HFFc6 (cell line): ENCODE measurements at regions not wholly inside any gene's neighbourhood (a gene's known extent, or its start where the extent isn't known, plus 50 kb on each side); places are given as distances from the start of the nearest gene placed in this dataset.

ENCODE experiments used
- DNase-seq: peaks from one replicate; pipeline ENCODE4 v3.0.0-alpha.2; 2018
- H3K27ac Mint-ChIP-seq: 2 replicates; pipeline ENCODE4 v1.8.0; 2020; ENCODE audit warnings: mild to moderate bottlenecking, mixed read lengths
- H3K27me3 Mint-ChIP-seq: 2 replicates; pipeline ENCODE4 v1.8.0; 2021; ENCODE audit warnings: mild to moderate bottlenecking, moderate library complexity, mixed read lengths; ENCODE audit not compliant: insufficient read depth
- H3K36me3 Mint-ChIP-seq: 2 replicates; pipeline ENCODE4 v1.8.0; 2021; ENCODE audit warnings: low read depth, mixed read lengths
- H3K4me1 Mint-ChIP-seq: 2 replicates; pipeline ENCODE4 v1.8.0; 2020; ENCODE audit warnings: low read depth, mixed read lengths
- H3K4me3 Mint-ChIP-seq: 2 replicates; pipeline ENCODE4 v1.8.0; 2020; ENCODE audit warnings: mild to moderate bottlenecking, moderate library complexity, mixed read lengths
- H3K9me3 Mint-ChIP-seq: 2 replicates; pipeline ENCODE4 v1.8.0; 2020; ENCODE audit warnings: mild to moderate bottlenecking, mixed read lengths
- TF ChIP-seq, protein P1 (sequence below): fragments of 200-600 bp; sonication (generic); IDR thresholded peaks from 2 replicates; pipeline ENCODE4 v1.5.0; 2021; ENCODE audit warnings: antibody characterized with exemption, mild to moderate bottlenecking

DNA sequence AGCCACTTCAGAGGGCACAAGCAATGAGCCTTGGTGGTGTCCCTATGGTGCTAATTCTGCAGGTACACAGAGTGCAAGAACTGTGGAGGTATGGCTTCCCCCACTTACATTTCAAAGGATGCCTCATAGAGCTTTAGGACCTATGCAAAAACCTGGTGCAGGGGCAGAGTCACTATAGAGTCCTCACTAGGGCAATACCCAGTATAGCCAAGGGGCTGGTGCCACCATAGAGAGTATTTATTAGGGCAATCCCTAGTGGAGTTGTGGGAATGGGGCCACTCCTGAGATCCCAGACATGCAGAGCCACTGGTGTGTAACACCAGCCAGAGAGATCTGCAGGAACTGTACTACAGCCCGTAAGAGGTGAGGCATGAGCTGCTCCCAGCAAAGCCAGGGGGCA is 312.2 kb downstream of the SLC4A3 start:
- Mint-ChIP-seq H3K4me3 (no peak overlapping the region), H3K36me3 (no peaks in the 10 kb centered on the region)
- no peak for DNase-seq

DNA sequence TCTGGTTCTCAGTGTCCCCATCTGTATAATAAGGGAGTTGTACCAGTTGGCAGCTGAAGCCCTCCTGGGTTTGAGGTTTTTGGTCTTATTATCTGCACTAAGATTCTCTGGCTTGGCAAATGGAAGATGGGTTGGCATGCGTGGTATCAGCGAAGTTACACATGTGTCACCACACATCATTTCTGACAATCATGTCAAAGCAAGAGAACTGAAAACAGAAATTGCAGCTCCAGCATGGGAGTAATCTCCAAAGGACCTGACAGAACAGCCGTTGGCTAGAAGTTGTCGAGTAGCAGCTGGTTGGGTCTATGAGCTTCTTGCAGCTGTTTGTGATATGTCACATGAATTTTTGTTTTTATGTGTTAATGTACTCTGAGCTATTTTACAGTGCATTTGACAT is 317.4 kb downstream of the SLC4A3 start:
- H3K27me3 Mint-ChIP-seq = no peaks in the 10 kb centered on the region; the same call in 1 of the 2 replicates
- no peak overlapping the region for H3K4me3 Mint-ChIP-seq
- no peaks in the 10 kb centered on the region for H3K9me3 Mint-ChIP-seq
- H3K36me3 Mint-ChIP-seq = no peaks in the 10 kb centered on the region
- no peak overlapping the region for H3K27ac Mint-ChIP-seq
- TF ChIP-seq, protein P1, sequence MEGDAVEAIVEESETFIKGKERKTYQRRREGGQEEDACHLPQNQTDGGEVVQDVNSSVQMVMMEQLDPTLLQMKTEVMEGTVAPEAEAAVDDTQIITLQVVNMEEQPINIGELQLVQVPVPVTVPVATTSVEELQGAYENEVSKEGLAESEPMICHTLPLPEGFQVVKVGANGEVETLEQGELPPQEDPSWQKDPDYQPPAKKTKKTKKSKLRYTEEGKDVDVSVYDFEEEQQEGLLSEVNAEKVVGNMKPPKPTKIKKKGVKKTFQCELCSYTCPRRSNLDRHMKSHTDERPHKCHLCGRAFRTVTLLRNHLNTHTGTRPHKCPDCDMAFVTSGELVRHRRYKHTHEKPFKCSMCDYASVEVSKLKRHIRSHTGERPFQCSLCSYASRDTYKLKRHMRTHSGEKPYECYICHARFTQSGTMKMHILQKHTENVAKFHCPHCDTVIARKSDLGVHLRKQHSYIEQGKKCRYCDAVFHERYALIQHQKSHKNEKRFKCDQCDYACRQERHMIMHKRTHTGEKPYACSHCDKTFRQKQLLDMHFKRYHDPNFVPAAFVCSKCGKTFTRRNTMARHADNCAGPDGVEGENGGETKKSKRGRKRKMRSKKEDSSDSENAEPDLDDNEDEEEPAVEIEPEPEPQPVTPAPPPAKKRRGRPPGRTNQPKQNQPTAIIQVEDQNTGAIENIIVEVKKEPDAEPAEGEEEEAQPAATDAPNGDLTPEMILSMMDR = no peak
- no peak for DNase-seq
- H3K4me1 Mint-ChIP-seq = peaks cover 22% of the 10 kb centered on the region

More for the DNA sequence above, 312.2 kb downstream of the SLC4A3 start:
- Mint-ChIP-seq H3K27ac (no peak overlapping the region), H3K4me1 (no peaks in the 10 kb centered on the region), H3K27me3 (no peaks in the 10 kb centered on the region; the same call in 1 of the 2 replicates), H3K9me3 (no peaks in the 10 kb centered on the region)
- TF ChIP-seq, protein P1 = no peak

DNA sequence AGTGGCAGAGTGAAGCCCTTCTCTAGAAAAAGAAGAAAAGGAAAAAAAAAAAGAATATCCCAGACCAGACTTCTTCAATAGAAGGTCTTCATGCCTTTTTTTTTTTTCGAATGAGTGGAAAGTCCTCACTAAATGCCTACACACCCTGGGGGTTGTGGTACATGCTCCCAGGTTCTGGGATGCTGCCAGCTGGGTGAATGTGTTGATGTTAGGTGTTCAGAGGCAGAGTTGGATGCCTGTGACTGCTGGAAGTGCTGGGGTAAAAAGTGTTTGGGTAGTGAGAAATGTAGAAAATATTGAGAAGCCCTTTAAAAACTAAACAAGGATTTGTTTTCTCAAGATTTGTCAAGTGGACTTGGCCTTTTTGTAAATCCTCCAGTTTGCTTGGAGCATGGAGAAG is 318.6 kb downstream of the SLC4A3 start:
- TF ChIP-seq, protein P1 = no peak
- Mint-ChIP-seq H3K4me1 (peaks cover 25% of the 10 kb centered on the region), H3K9me3 (no peaks in the 10 kb centered on the region), H3K36me3 (no peaks in the 10 kb centered on the region), H3K27me3 (no peaks in the 10 kb centered on the region), H3K4me3 (no peak overlapping the region), H3K27ac (no peak overlapping the region)
- no peak for DNase-seq

DNA sequence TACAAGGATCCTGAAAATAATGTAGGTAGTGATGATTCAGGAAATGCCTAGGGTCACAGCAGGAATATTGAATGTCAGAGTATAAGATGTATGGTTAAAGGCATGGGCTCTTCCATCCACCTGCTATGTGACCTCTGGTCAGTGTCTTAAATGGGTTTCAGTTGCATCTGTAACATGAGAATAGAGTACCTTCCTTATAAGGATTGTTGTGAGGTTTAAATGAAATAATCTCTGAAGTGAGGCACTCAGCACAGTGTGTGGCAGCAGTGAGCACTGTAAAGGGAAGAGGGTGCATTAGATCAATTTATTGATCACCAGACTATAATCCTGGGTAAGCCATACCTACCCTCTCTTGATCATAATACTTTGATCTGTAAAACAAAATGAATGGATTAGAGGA is 319.1 kb downstream of the SLC4A3 start:
- H3K27me3 Mint-ChIP-seq = no peaks in the 10 kb centered on the region
- DNase-seq = no peak
- H3K36me3 Mint-ChIP-seq = no peaks in the 10 kb centered on the region
- peaks cover 29% of the 10 kb centered on the region for H3K4me1 Mint-ChIP-seq
- H3K9me3 Mint-ChIP-seq = no peaks in the 10 kb centered on the region
- no peak overlapping the region for H3K4me3 Mint-ChIP-seq
- TF ChIP-seq, protein P1 = no peak; the same call in 1 of the 2 replicates
- H3K27ac Mint-ChIP-seq = no peak overlapping the region

DNA sequence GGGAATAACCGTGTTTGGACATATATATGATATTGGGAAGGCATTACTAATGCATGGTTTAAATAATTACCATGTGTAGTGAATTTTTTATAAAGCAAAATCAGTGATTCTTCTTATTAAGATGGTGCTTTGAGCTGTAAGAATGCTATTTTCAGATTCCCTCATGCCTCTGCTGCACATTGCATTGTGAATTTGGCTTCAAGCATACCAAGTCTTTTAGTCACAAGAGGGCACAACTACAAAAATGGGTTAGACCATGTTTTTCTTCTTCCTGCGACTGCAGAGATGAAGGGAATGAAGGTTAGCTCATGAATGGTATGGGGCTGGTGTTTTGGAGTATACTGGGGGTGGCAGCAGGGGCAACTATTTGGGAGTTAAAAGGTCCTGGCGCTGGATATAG is 320.1 kb downstream of the SLC4A3 start:
- TF ChIP-seq, protein P1 = no peak
- H3K4me3 Mint-ChIP-seq = no peak overlapping the region
- no peaks in the 10 kb centered on the region for H3K9me3 Mint-ChIP-seq

DNA sequence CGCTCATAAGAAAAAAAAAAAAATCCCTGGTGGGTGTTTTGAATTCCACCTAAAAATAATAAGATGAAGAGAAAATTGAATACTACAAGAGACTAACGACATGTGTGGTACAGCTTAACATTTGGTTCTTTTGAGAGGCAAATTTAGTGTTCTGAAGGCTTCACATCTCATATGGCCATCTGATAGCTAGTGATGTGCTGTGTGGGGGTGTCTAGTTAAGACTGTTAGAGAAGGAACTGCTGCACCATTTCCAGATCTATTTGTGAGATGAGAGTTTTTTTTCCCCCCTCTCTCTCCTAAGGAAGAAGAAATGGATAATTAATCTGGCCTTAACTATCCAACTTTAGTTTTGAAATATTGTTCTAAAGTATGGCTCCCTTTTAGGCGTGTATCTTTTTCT is 321.6 kb downstream of the SLC4A3 start:
- Mint-ChIP-seq H3K27ac (no peak overlapping the region), H3K9me3 (no peaks in the 10 kb centered on the region), H3K36me3 (no peaks in the 10 kb centered on the region), H3K4me3 (no peak overlapping the region), H3K27me3 (no peaks in the 10 kb centered on the region), H3K4me1 (peaks cover 40% of the 10 kb centered on the region)
- TF ChIP-seq, protein P1 = no peak
- DNase-seq = no peak

More for the DNA sequence above, 320.1 kb downstream of the SLC4A3 start:
- H3K27ac Mint-ChIP-seq = peak overlapping the region; percentile 11; the same call in 1 of the 2 replicates
- no peaks in the 10 kb centered on the region for H3K36me3 Mint-ChIP-seq
- DNase-seq = peak; percentile 52
- no peaks in the 10 kb centered on the region for H3K27me3 Mint-ChIP-seq
- H3K4me1 Mint-ChIP-seq = peaks cover 29% of the 10 kb centered on the region
